KMS-11 (cell line): ENCODE measurements at regions not wholly inside any gene's neighbourhood (a gene's known extent, or its start where the extent isn't known, plus 50 kb on each side); places are given as distances from the start of the nearest gene placed in this dataset.

Experiments used
- H2AFZ ChIP-seq: fragments of 200-600 bp; sonication (generic); 2 replicates; pipeline ENCODE4 v1.6.1; 2016; ENCODE audit warnings: antibody characterized with exemption, mixed run types, low read depth
- H3K27ac ChIP-seq: fragments of 200-600 bp; sonication (generic); 2 replicates; pipeline ENCODE4 v1.6.1; 2016; ENCODE audit warnings: mild to moderate bottlenecking, mixed run types
- H3K27me3 ChIP-seq: fragments of 200-600 bp; sonication (generic); 2 replicates; pipeline ENCODE4 v1.6.1; 2017; ENCODE audit warnings: mild to moderate bottlenecking, low read depth, mixed run types, moderate library complexity; ENCODE audit not compliant: insufficient read depth
- H3K36me3 ChIP-seq: fragments of 200-600 bp; sonication (generic); 2 replicates; pipeline ENCODE4 v1.6.1; 2017; ENCODE audit warnings: mild to moderate bottlenecking, mixed run types; ENCODE audit not compliant: insufficient read depth
- H3K4me1 ChIP-seq: fragments of 200-600 bp; sonication (generic); 2 replicates; pipeline ENCODE4 v1.6.1; 2016; ENCODE audit warnings: mild to moderate bottlenecking, low read depth, mixed run types; ENCODE audit not compliant: poor library complexity, severe bottlenecking
- H3K4me2 ChIP-seq: fragments of 200-600 bp; sonication (generic); 2 replicates; pipeline ENCODE4 v1.7.0; 2016; ENCODE audit warnings: mild to moderate bottlenecking, mixed run types
- H3K4me3 ChIP-seq: fragments of 200-600 bp; sonication (generic); IDR thresholded peaks from 2 replicates; pipeline ENCODE4 v1.6.1; 2017; ENCODE audit warnings: low read depth, low read length, mixed read lengths; ENCODE audit not compliant: insufficient read depth
- H3K79me2 ChIP-seq: fragments of 200-600 bp; sonication (generic); 2 replicates; pipeline ENCODE4 v1.6.1; 2016; ENCODE audit warnings: low read depth, mixed run types; ENCODE audit not compliant: insufficient read depth
- H3K9ac ChIP-seq: fragments of 200-600 bp; sonication (generic); 2 replicates; pipeline ENCODE4 v1.6.1; 2016; ENCODE audit warnings: mild to moderate bottlenecking, mixed run types
- H4K20me1 ChIP-seq: fragments of 200-600 bp; sonication (generic); 2 replicates; pipeline ENCODE4 v1.6.1; 2016; ENCODE audit warnings: mild to moderate bottlenecking, mixed run types; ENCODE audit not compliant: insufficient read depth
- TF ChIP-seq, protein P1 (sequence below): fragments of 200-600 bp; sonication (generic); conservative IDR thresholded peaks from 2 replicates; pipeline ENCODE4 v1.6.1; 2017; ENCODE audit warnings: low read depth, mild to moderate bottlenecking, antibody characterized with exemption, low read length, moderate library complexity, mixed read lengths

DNA sequence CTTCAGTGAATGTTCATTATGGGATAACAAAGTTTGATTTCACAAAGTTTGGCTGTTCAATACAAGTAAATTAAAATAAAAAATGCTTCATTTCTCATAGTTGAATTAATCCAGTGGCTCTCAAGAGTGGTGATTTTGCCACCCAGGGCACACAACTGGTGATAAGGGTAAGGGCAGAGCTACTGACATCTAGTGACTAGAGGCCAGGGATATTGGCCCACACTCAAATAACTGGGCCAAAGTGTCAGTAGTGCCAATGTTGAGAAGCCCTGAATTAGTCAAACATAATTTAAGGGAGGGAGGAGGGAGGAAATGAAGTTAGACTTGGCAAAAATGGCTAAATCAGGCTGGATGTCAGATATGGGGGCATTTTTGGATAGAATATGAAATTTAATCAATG, 880.5 kb upstream of the ADGRL4 start:
- no peak overlapping the region for H3K9ac ChIP-seq
- no peak overlapping the region for H3K27ac ChIP-seq
- H3K4me1 ChIP-seq = no peaks in the 10 kb centered on the region
- TF ChIP-seq, protein P1, sequence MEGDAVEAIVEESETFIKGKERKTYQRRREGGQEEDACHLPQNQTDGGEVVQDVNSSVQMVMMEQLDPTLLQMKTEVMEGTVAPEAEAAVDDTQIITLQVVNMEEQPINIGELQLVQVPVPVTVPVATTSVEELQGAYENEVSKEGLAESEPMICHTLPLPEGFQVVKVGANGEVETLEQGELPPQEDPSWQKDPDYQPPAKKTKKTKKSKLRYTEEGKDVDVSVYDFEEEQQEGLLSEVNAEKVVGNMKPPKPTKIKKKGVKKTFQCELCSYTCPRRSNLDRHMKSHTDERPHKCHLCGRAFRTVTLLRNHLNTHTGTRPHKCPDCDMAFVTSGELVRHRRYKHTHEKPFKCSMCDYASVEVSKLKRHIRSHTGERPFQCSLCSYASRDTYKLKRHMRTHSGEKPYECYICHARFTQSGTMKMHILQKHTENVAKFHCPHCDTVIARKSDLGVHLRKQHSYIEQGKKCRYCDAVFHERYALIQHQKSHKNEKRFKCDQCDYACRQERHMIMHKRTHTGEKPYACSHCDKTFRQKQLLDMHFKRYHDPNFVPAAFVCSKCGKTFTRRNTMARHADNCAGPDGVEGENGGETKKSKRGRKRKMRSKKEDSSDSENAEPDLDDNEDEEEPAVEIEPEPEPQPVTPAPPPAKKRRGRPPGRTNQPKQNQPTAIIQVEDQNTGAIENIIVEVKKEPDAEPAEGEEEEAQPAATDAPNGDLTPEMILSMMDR = no peak
- H3K79me2 ChIP-seq = no peaks in the 10 kb centered on the region
- H3K4me3 ChIP-seq = no peak overlapping the region
- H4K20me1 ChIP-seq = no peaks in the 10 kb centered on the region
- no peak overlapping the region for H3K4me2 ChIP-seq
- H3K27me3 ChIP-seq = no peaks in the 10 kb centered on the region
- no peaks in the 10 kb centered on the region for H3K36me3 ChIP-seq
- no peak overlapping the region for H2AFZ ChIP-seq

DNA sequence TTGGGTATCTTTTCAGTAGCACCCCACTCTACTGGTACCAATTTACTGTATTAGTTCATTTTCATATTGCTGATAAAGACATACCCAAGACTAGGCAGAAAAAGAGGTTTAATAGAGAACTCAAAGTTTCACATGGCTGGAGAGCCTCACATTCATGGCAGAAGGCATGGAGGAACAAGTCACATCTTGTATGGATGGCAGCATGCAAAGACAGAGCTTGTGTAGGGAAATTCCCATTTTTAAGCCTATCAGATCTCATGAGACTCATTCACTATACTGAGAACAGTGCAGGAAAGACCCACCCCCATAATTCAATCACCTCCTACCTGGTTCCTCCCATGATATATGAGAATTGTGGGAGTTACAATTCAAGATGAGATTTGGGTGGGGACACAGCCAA, 878.6 kb upstream of the ADGRL4 start:
- H3K4me2 ChIP-seq = no peak overlapping the region
- TF ChIP-seq, protein P1 = no peak
- H3K9ac ChIP-seq = no peak overlapping the region
- H4K20me1 ChIP-seq = no peaks in the 10 kb centered on the region
- H3K27me3 ChIP-seq = no peaks in the 10 kb centered on the region
- no peak overlapping the region for H3K4me3 ChIP-seq
- H3K4me1 ChIP-seq = no peaks in the 10 kb centered on the region
- H3K27ac ChIP-seq = no peak overlapping the region
- no peak overlapping the region for H2AFZ ChIP-seq
- H3K79me2 ChIP-seq = no peaks in the 10 kb centered on the region
- H3K36me3 ChIP-seq = no peaks in the 10 kb centered on the region

DNA sequence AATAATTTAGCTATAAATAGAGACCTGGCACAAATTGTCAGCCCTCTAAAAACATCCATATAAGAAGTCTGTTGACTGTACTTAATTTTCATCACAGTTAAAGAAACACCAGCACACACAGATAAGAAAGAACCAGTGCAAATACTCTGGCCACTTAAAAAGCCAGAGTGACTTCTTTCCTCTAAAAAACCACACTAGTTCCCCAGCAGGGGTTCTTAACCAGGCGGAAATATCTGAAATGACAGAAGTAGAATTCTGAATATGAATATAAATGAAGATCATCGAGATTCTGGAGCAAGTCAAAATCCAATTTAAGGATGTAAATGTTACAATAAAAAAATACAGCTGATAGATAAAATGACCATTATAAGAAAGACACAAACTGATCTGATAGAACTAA, 870.6 kb upstream of the ADGRL4 start:
- no peak overlapping the region for H3K27ac ChIP-seq
- TF ChIP-seq, protein P1 = no peak
- H3K4me2 ChIP-seq = no peak overlapping the region
- H2AFZ ChIP-seq = no peak overlapping the region
- no peak overlapping the region for H3K4me3 ChIP-seq
- no peaks in the 10 kb centered on the region for H4K20me1 ChIP-seq
- no peaks in the 10 kb centered on the region for H3K79me2 ChIP-seq
- H3K36me3 ChIP-seq = no peaks in the 10 kb centered on the region
- H3K27me3 ChIP-seq = no peaks in the 10 kb centered on the region
- H3K4me1 ChIP-seq = no peaks in the 10 kb centered on the region
- H3K9ac ChIP-seq = no peak overlapping the region

DNA sequence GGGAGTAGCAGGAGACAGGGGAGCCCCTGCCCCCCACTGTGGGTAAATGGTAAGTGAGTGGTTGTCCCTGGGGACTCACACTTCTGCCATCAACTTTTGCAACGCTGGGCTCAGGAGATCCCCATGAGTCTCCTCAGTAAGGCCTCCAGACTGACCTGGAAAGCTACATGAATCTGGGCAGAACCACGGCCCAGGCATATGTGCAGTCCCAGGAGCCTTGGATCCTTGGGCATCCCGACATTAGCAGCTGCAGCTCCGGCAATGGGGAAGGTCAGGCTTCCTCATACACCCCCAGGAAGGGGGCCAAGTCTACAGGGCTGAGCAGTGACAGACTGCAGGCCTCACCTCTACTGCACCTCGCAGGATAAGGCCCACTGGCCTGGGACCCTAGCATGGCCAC, 868.7 kb upstream of the ADGRL4 start:
- H3K4me3 ChIP-seq = no peak overlapping the region
- H3K36me3 ChIP-seq = no peaks in the 10 kb centered on the region
- H3K9ac ChIP-seq = no peak overlapping the region
- H3K79me2 ChIP-seq = no peaks in the 10 kb centered on the region
- H3K27ac ChIP-seq = no peak overlapping the region
- H4K20me1 ChIP-seq = no peaks in the 10 kb centered on the region
- H2AFZ ChIP-seq = no peak overlapping the region
- TF ChIP-seq, protein P1 = no peak
- H3K27me3 ChIP-seq = no peaks in the 10 kb centered on the region
- H3K4me1 ChIP-seq = no peaks in the 10 kb centered on the region
- H3K4me2 ChIP-seq = no peak overlapping the region

DNA sequence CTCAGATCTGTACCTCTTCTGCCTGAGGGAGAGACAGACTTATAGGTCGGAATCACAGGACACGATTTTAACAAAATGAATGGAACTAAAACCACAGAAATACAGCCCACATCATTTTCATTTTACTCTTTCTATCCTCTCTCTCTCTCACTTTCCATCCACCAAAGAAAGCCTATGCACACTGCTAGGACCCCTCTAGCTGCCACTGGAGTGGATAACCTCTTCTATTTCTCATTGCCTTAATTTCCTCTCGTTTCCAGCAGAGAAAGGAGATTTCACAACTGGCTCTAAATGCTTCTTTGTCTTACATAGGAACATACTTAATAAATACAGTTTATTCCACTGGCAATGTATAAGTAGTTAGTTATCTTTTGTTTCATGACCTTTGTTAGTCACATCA, 867.8 kb upstream of the ADGRL4 start:
- H3K4me2 ChIP-seq = no peak overlapping the region
- H3K36me3 ChIP-seq = no peaks in the 10 kb centered on the region
- H3K27ac ChIP-seq = no peak overlapping the region
- H3K4me3 ChIP-seq = no peak overlapping the region
- TF ChIP-seq, protein P1 = no peak
- no peak overlapping the region for H2AFZ ChIP-seq
- H3K4me1 ChIP-seq = no peaks in the 10 kb centered on the region
- H4K20me1 ChIP-seq = no peaks in the 10 kb centered on the region
- H3K9ac ChIP-seq = no peak overlapping the region
- no peaks in the 10 kb centered on the region for H3K27me3 ChIP-seq
- no peaks in the 10 kb centered on the region for H3K79me2 ChIP-seq
